Stomach (tissue), 8 donors: ENCODE measurements at regions not wholly inside any gene's neighbourhood (a gene's known extent, or its start where the extent isn't known, plus 50 kb on each side); places are given as distances from the start of the nearest gene placed in this dataset.

Experiments
- DNase-seq, 2 donors: peaks; one replicate each; pipeline versions ENCODE4 v3.0.0 to v3.0.0-alpha.2; 2013 to 2019
- H3K27ac ChIP-seq, 5 donors: fragments of 200-600 bp in 4 of 5; sonication (generic) in 4 of 5; one replicate each; pipeline ENCODE4 v1.5.1; 2013 to 2019; ENCODE audit warnings: mild to moderate bottlenecking in 1 of 5, moderate library complexity in 1 of 5
- H3K27me3 ChIP-seq, 3 donors: fragments of 200-600 bp; sonication (generic); one replicate each; pipeline ENCODE4 v1.5.1; 2017 to 2019; ENCODE audit warnings: mixed run types in 1 of 3
- H3K36me3 ChIP-seq, 4 donors: fragments of 200-600 bp; sonication (generic); 1 replicate in 3 of 4; 2 replicates in 1 of 4; pipeline ENCODE4 v1.5.1; 2016 to 2019
- H3K4me1 ChIP-seq, 4 donors: fragments of 200-600 bp; sonication (generic); one replicate each; pipeline ENCODE4 v1.5.1; 2016 to 2019
- H3K4me3 ChIP-seq, 4 donors: fragments of 200-600 bp; sonication (generic) in 3 of 4; one replicate each; pipeline ENCODE4 v1.5.1; 2016 to 2019; ENCODE audit warnings: mild to moderate bottlenecking in 1 of 4
- H3K9me3 ChIP-seq, 4 donors: fragments of 200-600 bp; sonication (generic); one replicate each; pipeline ENCODE4 v1.5.1; 2016 to 2019
- CTCF ChIP-seq, 7 experiments: fragments of 450-650 bp in 4 of 7; fragments of 200-600 bp in 3 of 7; sonication (generic) in 3 of 7; IDR thresholded peaks; one replicate each; pipeline ENCODE4 v1.5.1; 2016 to 2019; ENCODE audit warnings: antibody characterized with exemption in 7 of 7, control low read depth in 2 of 7, mild to moderate bottlenecking in 1 of 7
- EP300 ChIP-seq: sonication (generic); formaldehyde crosslinking; IDR thresholded peaks from one replicate; pipeline ENCODE4 v1.6.1; 2017; ENCODE audit warnings: antibody characterized with exemption
- POLR2A ChIP-seq, 4 donors: fragments of 450-650 bp; IDR thresholded peaks; one replicate each; pipeline ENCODE4 v1.6.1; 2016; ENCODE audit warnings: antibody characterized with exemption in 4 of 4, control low read depth in 2 of 4, mild to moderate bottlenecking in 1 of 4, moderate library complexity in 1 of 4
- POLR2AphosphoS5 ChIP-seq, 3 donors: sonication (generic); formaldehyde crosslinking; IDR thresholded peaks; one replicate each; pipeline ENCODE4 v1.6.1; 2016; ENCODE audit warnings: antibody characterized with exemption in 3 of 3
- WGBS, 5 donors: extraction: QIAGEN DNeasy Blood & Tissue Kit in 3 of 5; methylation state at CpG; one replicate each; pipeline versions ENCODE4 v1.1.5 to v1.1.7; 2013 to 2018; 5-methylcytosine and 5-hydroxymethylcytosine counted together
- intact Hi-C: fragments of 100-400 bp; cut with DNase I; formaldehyde crosslinking; loops from one replicate; pipeline ENCODE4 v1.15.1; 2023; ENCODE audit warnings: low total_unique reads
- donor health status: healthy with polysubstance abuse.
- donor health status: Bipolar disorder and iron deficiency.
- donor health status: healthy.

DNA sequence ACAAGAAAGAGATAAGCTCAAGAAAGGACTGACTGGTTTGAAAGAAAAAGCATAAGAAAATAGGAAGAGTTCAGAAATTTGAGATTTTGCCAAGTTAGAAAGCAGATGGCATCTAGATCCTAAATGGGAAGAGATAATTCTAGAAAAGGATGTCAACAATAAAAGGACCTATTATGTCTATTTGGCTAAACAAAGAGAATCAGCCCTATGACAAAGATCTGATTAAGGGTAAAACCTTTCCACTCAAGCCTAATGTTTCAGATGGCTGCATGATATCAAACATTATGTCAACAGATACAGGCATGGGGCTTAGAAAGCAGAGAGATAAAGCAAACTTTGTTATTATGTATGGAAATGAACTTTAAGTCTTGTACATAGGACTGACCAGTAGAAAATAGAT, 465.0 kb upstream of the TRIB2 start:
- intact Hi-C loops: no loop called here
- DNase-seq: no peak
- no peak for TF ChIP-seq POLR2A (IDR thresholded peaks at IDR 0.05)
- TF ChIP-seq EP300: no peak
- no peak for TF ChIP-seq CTCF (IDR thresholded peaks at IDR 0.05)
- TF ChIP-seq POLR2AphosphoS5 (IDR thresholded peaks at IDR 0.05): no peak

DNA sequence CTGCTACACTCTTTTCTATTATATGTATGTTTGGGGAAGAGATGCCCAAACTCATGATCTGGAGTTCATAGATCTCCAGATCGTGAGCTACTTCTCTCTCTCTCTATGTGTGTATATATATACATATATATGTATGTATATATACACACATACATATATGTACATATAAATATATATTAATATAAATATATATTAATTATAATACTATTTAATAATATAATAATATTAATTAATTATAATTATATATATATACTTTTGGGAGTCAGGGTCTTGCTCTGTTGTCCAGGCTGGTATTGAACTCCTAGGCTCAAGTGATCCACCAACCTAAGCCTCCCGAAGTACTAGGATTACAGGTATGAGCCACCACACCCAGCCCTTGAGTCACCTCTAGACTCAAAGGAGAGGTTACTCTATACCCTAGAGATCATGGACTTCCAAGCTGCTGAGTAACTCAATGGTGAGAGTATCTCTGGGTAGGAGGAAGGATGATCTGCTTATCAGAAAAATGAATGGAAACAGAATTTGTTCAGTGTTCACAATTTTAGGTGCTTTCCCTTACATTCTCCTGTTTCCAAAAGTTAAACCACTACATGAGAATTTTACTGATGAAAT, 463.5 kb upstream of the TRIB2 start:
- no peak overlapping the region for H3K4me3 ChIP-seq
- no peak for DNase-seq
- no peaks in the 10 kb centered on the region for H3K27me3 ChIP-seq
- no peak for TF ChIP-seq POLR2A (IDR thresholded peaks at IDR 0.05)
- TF ChIP-seq POLR2AphosphoS5 (IDR thresholded peaks at IDR 0.05): no peak
- no peak for TF ChIP-seq CTCF (IDR thresholded peaks at IDR 0.05)
- no peak for TF ChIP-seq EP300
- H3K4me1 ChIP-seq: peaks cover 0 to 14% (median 4%) of the 10 kb centered on the region in 4 donors
- no peaks in the 10 kb centered on the region for H3K36me3 ChIP-seq
- 89 to 97% (median 94%) methylated on average over 2 of the region's 2 CpGs for WGBS, 5 donors
- no peak overlapping the region for H3K27ac ChIP-seq
- no peaks in the 10 kb centered on the region for H3K9me3 ChIP-seq
- intact Hi-C loops: no loop called here

More for the DNA sequence above, 465.0 kb upstream of the TRIB2 start:
- Histone ChIP-seq H3K9me3 (no peaks in the 10 kb centered on the region), H3K4me3 (no peak overlapping the region), H3K36me3 (no peaks in the 10 kb centered on the region), H3K27me3 (no peaks in the 10 kb centered on the region), H3K27ac (no peak overlapping the region), H3K4me1 (peaks cover 0 to 14% (median 0%) of the 10 kb centered on the region in 4 donors)

GRCh38 chr2:12254280-12254860, 462.4 kb upstream of the TRIB2 start:
- TF ChIP-seq POLR2A (IDR thresholded peaks at IDR 0.05): no peak
- intact Hi-C loops: no loop called here
- WGBS, 5 donors: 36 to 49% (median 40%) methylated on average over 6 of the region's 6 CpGs
- DNase-seq: peak in 1 of 2 donors; percentile 45
- no peak overlapping the region for H3K4me3 ChIP-seq
- H3K27me3 ChIP-seq: no peaks in the 10 kb centered on the region
- H3K4me1 ChIP-seq: peaks cover 0 to 14% (median 4%) of the 10 kb centered on the region in 4 donors
- H3K36me3 ChIP-seq: no peaks in the 10 kb centered on the region
- H3K9me3 ChIP-seq: no peaks in the 10 kb centered on the region
- H3K27ac ChIP-seq: no peak overlapping the region

GRCh38 chr2:12256206-12256605, 460.5 kb upstream of the TRIB2 start:
- Histone ChIP-seq H3K4me3 (no peak overlapping the region), H3K27me3 (no peaks in the 10 kb centered on the region), H3K27ac (no peak overlapping the region), H3K9me3 (no peaks in the 10 kb centered on the region), H3K4me1 (peaks cover 0 to 14% (median 4%) of the 10 kb centered on the region in 4 donors), H3K36me3 (no peaks in the 10 kb centered on the region)
- 30 to 56% (median 45%) methylated on average over 2 of the region's 2 CpGs for WGBS, 5 donors
- no peak for DNase-seq
- intact Hi-C loops: no loop called here
- TF ChIP-seq CTCF (IDR thresholded peaks at IDR 0.05) (no peak), POLR2AphosphoS5 (IDR thresholded peaks at IDR 0.05) (no peak), POLR2A (IDR thresholded peaks at IDR 0.05) (no peak), EP300 (no peak)

DNA sequence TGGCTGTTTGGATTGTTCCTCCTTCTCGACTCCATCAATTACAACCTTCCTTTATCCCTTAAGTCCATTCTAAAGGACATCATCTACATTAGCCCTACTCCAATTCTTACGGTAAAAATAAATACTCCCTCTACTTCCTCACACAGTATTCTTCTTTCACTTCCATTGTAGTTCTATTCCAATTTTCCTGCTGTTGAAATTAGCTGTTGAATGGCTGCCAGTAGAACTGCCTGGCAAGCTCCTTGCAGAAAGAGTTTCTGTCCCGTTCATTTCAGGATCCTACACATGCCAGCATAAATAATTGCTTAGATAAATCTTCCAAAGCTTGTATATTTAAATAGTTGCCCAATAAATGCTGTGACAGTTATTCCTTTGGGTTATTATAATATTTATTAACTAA, 459.3 kb upstream of the TRIB2 start:
- peak in 1 of 2 donors; percentile 31 for DNase-seq
- H3K4me1 ChIP-seq: peaks cover 0 to 16% (median 4%) of the 10 kb centered on the region in 4 donors
- no peaks in the 10 kb centered on the region for H3K27me3 ChIP-seq
- TF ChIP-seq POLR2A (IDR thresholded peaks at IDR 0.05) (no peak), EP300 (no peak), CTCF (IDR thresholded peaks at IDR 0.05) (no peak), POLR2AphosphoS5 (IDR thresholded peaks at IDR 0.05) (no peak)
- H3K36me3 ChIP-seq: no peaks in the 10 kb centered on the region
- intact Hi-C loops: no loop called here
- WGBS, 5 donors: 21 to 41% (median 35%) methylated on average over 3 of the region's 3 CpGs
- no peaks in the 10 kb centered on the region for H3K9me3 ChIP-seq
- no peak overlapping the region for H3K27ac ChIP-seq
- no peak overlapping the region for H3K4me3 ChIP-seq
